Keratinocyte (primary cell): ENCODE measurements at regions not wholly inside any gene's neighbourhood (a gene's known extent, or its start where the extent isn't known, plus 50 kb on each side); places are given as distances from the start of the nearest gene placed in this dataset.

Experiments used
- DNase-seq: peaks from one replicate; pipeline ENCODE4 v3.0.0-alpha.2; 2011; ENCODE audit warnings: low read depth, missing footprints, low spot score
- FAIRE-seq: peaks from 2 replicates; lab custom pipeline; 2011; peaks lifted over from hg19 to GRCh38; lab: Jason Lieb, UNC
- H2AFZ ChIP-seq: 2 replicates; pipeline ENCODE4 v1.6.0; 2012; ENCODE audit warnings: low read length, control low read depth, inconsistent platforms; ENCODE audit not compliant: control insufficient read depth
- H3K27ac ChIP-seq: 2 replicates; pipeline ENCODE4 v1.5.1; 2011; ENCODE audit warnings: low read length; ENCODE audit not compliant: control insufficient read depth, insufficient read depth
- H3K27me3 ChIP-seq: 3 replicates; pipeline ENCODE4 v1.6.0; 2011; ENCODE audit warnings: low read length; ENCODE audit not compliant: control insufficient read depth, insufficient read depth; ENCODE audit errors: extremely low read depth
- H3K36me3 ChIP-seq, 2 experiments: 2 replicates in 1 of 2; 3 replicates in 1 of 2; pipeline ENCODE4 v1.5.1; 2011; ENCODE audit warnings: low read length in 2 of 2, mild to moderate bottlenecking in 1 of 2; ENCODE audit not compliant: control insufficient read depth in 2 of 2, insufficient read depth in 2 of 2; ENCODE audit errors: extremely low read depth in 1 of 2
- H3K4me1 ChIP-seq: 3 replicates; pipeline ENCODE4 v1.5.1; 2011; ENCODE audit warnings: low read length; ENCODE audit not compliant: control insufficient read depth, insufficient read depth; ENCODE audit errors: extremely low read depth
- H3K4me2 ChIP-seq: 3 replicates; pipeline ENCODE4 v1.6.0; 2011; ENCODE audit warnings: low read depth, low read length; ENCODE audit not compliant: control insufficient read depth, insufficient read depth; ENCODE audit errors: extremely low read depth
- H3K4me3 ChIP-seq, 3 experiments: fragments of 200-600 bp in 1 of 3; sonication (generic) in 1 of 3; 2 replicates in 2 of 3; 3 replicates in 1 of 3; pipeline ENCODE4 v1.5.1; 2011 to 2016; ENCODE audit warnings: low read length in 3 of 3, mild to moderate bottlenecking in 3 of 3, control low read depth in 2 of 3, inconsistent platforms in 1 of 3, low read depth in 1 of 3, mixed read lengths in 1 of 3, mixed run types in 1 of 3, moderate library complexity in 1 of 3; ENCODE audit not compliant: control insufficient read depth in 2 of 3, insufficient read depth in 2 of 3; ENCODE audit errors: extremely low read depth in 1 of 3
- H3K79me2 ChIP-seq: 2 replicates; pipeline ENCODE4 v1.6.0; 2012; ENCODE audit warnings: low read length; ENCODE audit not compliant: control insufficient read depth, insufficient read depth
- H3K9ac ChIP-seq: 3 replicates; pipeline ENCODE4 v1.6.0; 2011; ENCODE audit warnings: low read length; ENCODE audit not compliant: control insufficient read depth, insufficient read depth; ENCODE audit errors: extremely low read depth
- H3K9me1 ChIP-seq: 3 replicates; pipeline ENCODE4 v1.6.0; 2011; ENCODE audit warnings: low read length; ENCODE audit not compliant: control insufficient read depth, insufficient read depth; ENCODE audit errors: extremely low read depth
- H3K9me3 ChIP-seq: 2 replicates; pipeline ENCODE4 v1.5.1; 2012; ENCODE audit warnings: low read depth, low read length; ENCODE audit not compliant: control insufficient read depth
- H4K20me1 ChIP-seq: 3 replicates; pipeline ENCODE4 v1.6.0; 2011; ENCODE audit warnings: low read length; ENCODE audit not compliant: control insufficient read depth, insufficient read depth; ENCODE audit errors: extremely low read depth
- EZH2 ChIP-seq: IDR thresholded peaks from one replicate; pipeline ENCODE4 v1.6.1; 2012; ENCODE audit warnings: inconsistent platforms, mild to moderate bottlenecking, low read length, moderate library complexity
- dilution Hi-C: fragments of 300-500 bp; cut with MboI; formaldehyde crosslinking; loops from one replicate; pipeline ENCODE4 v1.7.0; 2020; ENCODE audit warnings: low sequenced_read_pairs; ENCODE audit not compliant: extremely low pct_ligation_motif_present
- TF ChIP-seq, protein P1 (sequence below), 3 experiments: IDR thresholded peaks in 1 of 3; conservative IDR thresholded peaks in 1 of 3; optimal IDR thresholded peaks in 1 of 3; 2 replicates in 2 of 3; 3 replicates in 1 of 3; pipeline versions ENCODE3 to v1.5.1; 2011; ENCODE audit warnings: low read length in 3 of 3, mild to moderate bottlenecking in 3 of 3, moderate library complexity in 2 of 3, control low read depth in 1 of 3, inconsistent platforms in 1 of 3; ENCODE audit not compliant: insufficient read depth in 2 of 3; ENCODE audit errors: extremely low read depth in 1 of 3

DNA sequence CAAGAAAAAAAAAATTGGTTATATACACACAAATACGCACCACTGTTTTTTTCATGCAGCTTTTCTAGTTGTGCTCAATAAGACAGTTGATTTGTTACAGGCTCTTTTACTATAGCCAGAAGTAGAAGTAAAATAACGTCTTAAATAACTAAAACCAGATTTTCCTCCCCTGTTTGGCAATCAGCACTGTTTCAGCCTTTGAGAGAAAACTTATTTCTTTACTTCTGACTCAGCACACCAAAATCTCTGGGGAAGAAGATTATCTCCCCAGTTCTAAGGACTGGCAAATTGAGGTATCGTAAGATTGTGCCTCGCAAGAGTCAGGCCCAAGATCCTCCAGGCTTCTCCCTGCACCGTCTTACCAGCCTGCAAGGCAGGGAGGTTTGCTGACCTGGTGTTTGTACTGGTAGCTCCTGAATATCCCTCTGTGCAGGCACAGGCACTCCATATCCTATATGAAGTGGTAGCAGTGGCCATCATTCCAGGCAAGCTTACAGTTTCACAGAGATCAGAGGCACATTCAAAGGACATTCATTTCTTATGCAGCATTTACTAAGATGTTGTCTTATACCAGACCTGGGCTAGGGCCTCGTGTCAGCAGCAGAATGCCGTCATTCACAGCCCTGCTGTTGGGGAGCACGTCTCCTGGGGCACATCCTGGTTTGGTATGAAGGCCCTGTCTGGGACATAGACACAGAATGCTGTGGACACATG is 268.2 kb downstream of the ZNF536 start:
- FAIRE-seq: no peak
- H3K79me2 ChIP-seq: no peaks in the 10 kb centered on the region
- H3K9me1 ChIP-seq: no peaks in the 10 kb centered on the region
- no peak overlapping the region for H3K9ac ChIP-seq
- H4K20me1 ChIP-seq: no peaks in the 10 kb centered on the region
- no peak for TF ChIP-seq EZH2
- H3K27me3 ChIP-seq: no peaks in the 10 kb centered on the region
- H3K4me2 ChIP-seq: no peak overlapping the region
- no peaks in the 10 kb centered on the region for H3K4me1 ChIP-seq
- no peaks in the 10 kb centered on the region for H3K36me3 ChIP-seq
- no peaks in the 10 kb centered on the region for H3K9me3 ChIP-seq
- no peak for DNase-seq
- no peak overlapping the region for H3K4me3 ChIP-seq
- no peak overlapping the region for H2AFZ ChIP-seq
- dilution Hi-C loops: loop anchor here (10.0 kb wide), 1 partner anchor 896 kb away; no protein-coding TSS in a partner anchor
- H3K27ac ChIP-seq: no peak overlapping the region

DNA sequence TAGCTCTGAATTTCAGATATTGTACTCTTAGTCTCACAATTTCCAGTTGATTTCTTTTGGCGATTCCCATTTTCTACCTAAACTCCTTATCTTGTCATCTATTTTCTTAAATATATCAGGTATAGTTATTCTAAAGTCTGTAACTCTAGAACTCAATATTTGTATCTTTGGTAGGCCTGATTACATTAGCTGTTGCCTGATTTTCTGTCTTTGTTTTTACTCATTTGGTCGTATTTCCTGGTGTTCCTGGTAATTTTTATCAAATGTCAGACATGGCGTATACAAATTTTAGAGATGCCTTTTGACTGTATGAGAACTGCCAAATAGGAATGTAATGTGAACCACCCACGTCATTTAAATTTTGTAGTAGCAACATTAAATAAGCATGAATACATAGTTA is 266.7 kb downstream of the ZNF536 start:
- Histone ChIP-seq H3K9ac (no peak overlapping the region), H3K27ac (no peak overlapping the region), H4K20me1 (no peaks in the 10 kb centered on the region), H3K4me3 (no peak overlapping the region), H3K27me3 (no peaks in the 10 kb centered on the region), H3K4me2 (no peak overlapping the region), H3K9me3 (peaks cover 2% of the 10 kb centered on the region), H3K4me1 (no peaks in the 10 kb centered on the region), H3K36me3 (no peaks in the 10 kb centered on the region), H3K79me2 (no peaks in the 10 kb centered on the region), H3K9me1 (no peaks in the 10 kb centered on the region), H2AFZ (no peak overlapping the region)
- FAIRE-seq (no peak), DNase-seq (no peak)
- dilution Hi-C loops: no loop called here
- no peak for TF ChIP-seq EZH2
- TF ChIP-seq, protein P1, sequence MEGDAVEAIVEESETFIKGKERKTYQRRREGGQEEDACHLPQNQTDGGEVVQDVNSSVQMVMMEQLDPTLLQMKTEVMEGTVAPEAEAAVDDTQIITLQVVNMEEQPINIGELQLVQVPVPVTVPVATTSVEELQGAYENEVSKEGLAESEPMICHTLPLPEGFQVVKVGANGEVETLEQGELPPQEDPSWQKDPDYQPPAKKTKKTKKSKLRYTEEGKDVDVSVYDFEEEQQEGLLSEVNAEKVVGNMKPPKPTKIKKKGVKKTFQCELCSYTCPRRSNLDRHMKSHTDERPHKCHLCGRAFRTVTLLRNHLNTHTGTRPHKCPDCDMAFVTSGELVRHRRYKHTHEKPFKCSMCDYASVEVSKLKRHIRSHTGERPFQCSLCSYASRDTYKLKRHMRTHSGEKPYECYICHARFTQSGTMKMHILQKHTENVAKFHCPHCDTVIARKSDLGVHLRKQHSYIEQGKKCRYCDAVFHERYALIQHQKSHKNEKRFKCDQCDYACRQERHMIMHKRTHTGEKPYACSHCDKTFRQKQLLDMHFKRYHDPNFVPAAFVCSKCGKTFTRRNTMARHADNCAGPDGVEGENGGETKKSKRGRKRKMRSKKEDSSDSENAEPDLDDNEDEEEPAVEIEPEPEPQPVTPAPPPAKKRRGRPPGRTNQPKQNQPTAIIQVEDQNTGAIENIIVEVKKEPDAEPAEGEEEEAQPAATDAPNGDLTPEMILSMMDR (optimal IDR thresholded peaks at IDR 0.05 in 1 of 3, IDR thresholded peaks at IDR 0.05 in 1 of 3, conservative IDR thresholded peaks at IDR 0.05 in 1 of 3; ENCODE audit: extremely low read depth in 1 of 3, insufficient read depth in 2 of 3, low read length in 3 of 3): no peak

DNA sequence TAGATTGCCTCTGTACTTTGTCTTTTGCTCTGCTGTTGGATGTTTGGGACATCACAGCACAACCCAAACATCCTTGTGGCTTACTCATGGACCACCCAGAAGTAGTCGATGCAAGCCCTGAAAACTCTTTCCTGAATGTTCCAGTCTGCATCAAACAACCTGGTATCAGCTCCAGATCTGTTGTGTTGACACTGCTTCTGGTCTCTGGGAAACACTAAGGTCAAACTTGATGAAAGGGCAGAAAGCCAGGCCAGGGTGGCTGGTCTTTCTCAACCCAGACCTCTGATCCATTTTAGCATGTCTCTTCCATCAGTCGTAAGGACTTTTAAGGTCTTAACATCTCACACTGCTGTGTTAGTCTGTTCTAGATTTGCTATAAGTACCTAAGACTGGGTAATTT is 265.7 kb downstream of the ZNF536 start:
- H3K27ac ChIP-seq: no peak overlapping the region
- no peak overlapping the region for H3K4me3 ChIP-seq
- no peaks in the 10 kb centered on the region for H4K20me1 ChIP-seq
- TF ChIP-seq, protein P1 (optimal IDR thresholded peaks at IDR 0.05 in 1 of 3, IDR thresholded peaks at IDR 0.05 in 1 of 3, conservative IDR thresholded peaks at IDR 0.05 in 1 of 3; ENCODE audit: extremely low read depth in 1 of 3, insufficient read depth in 2 of 3, low read length in 3 of 3): no peak
- TF ChIP-seq EZH2: no peak
- no peaks in the 10 kb centered on the region for H3K79me2 ChIP-seq
- H3K9ac ChIP-seq: no peak overlapping the region
- H3K9me1 ChIP-seq: no peaks in the 10 kb centered on the region
- no peak for FAIRE-seq
- dilution Hi-C loops: no loop called here
- no peak for DNase-seq
- H3K36me3 ChIP-seq: no peaks in the 10 kb centered on the region
- no peak overlapping the region for H3K4me2 ChIP-seq
- H3K9me3 ChIP-seq: peaks cover 3% of the 10 kb centered on the region
- H3K4me1 ChIP-seq: no peaks in the 10 kb centered on the region
- no peaks in the 10 kb centered on the region for H3K27me3 ChIP-seq
- no peak overlapping the region for H2AFZ ChIP-seq
